H1 (cell line): ENCODE measurements at regions not wholly inside any gene's neighbourhood (a gene's known extent, or its start where the extent isn't known, plus 50 kb on each side); places are given as distances from the start of the nearest gene placed in this dataset.

Source experiments
- CHD7 ChIP-seq: fragments of 300-600 bp; sonication (generic); IDR thresholded peaks from 2 replicates; pipeline ENCODE4 v1.7.1; 2012; ENCODE audit warnings: low read length, moderate library complexity, mild to moderate bottlenecking, inconsistent platforms; ENCODE audit not compliant: insufficient replicate concordance
- PHF8 ChIP-seq: fragments of 200-600 bp; sonication (generic); conservative IDR thresholded peaks from 2 replicates; pipeline ENCODE4 v1.7.1; 2012; ENCODE audit warnings: low read depth, mild to moderate bottlenecking, inconsistent platforms, low read length, moderate library complexity

DNA sequence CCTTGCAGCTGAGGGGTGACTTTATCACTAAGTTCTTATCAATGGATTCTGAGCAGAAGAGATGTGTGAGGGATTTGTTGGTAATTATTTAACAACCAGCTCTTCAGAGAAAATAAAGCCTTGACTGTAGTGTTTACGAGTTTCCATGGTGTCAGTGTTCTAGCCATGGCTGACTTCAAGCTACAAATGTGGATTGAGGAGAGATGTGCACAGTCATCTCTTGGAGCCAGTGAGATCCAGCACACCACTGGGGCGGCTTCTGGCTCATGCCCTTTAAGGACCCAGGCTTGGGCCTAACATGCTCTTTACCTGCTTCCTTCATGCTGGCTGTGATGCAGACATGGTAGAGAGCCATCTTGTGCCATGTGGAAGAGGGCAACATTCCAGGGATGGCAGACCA lies 145.6 kb upstream of the MRPS22 start (continued):
- no peak for TF ChIP-seq CHD7
- TF ChIP-seq PHF8: no peak
